ENCODE measurements at regions not wholly inside any gene's neighbourhood (a gene's known extent, or its start where the extent isn't known, plus 50 kb on each side); places are given as distances from the start of the nearest gene placed in this dataset.

- TF ChIP-seq SP2 (IDR thresholded peaks at IDR 0.05; ENCODE audit: low read length) (no peak), RBBP5 (IDR thresholded peaks at IDR 0.05; ENCODE audit: borderline replicate concordance, low read depth, low read length) (no peak), SP1 (IDR thresholded peaks at IDR 0.05; ENCODE audit: low read depth, low read length) (no peak), TBP (IDR thresholded peaks at IDR 0.05; ENCODE audit: low read depth, low read length) (no peak), PHF8 (conservative IDR thresholded peaks at IDR 0.05; ENCODE audit: low read depth, low read length) (no peak), TEAD4 (IDR thresholded peaks at IDR 0.05; ENCODE audit: low read depth, low read length) (no peak), SUZ12 (IDR thresholded peaks at IDR 0.05; ENCODE audit: low read length) (no peak)
These were observed 164.6 kb downstream of the GOLGA6L4 start (continued) for GRCh38 chr15:84400017-84400740.

All from H1 (cell line).